Astrocyte (in vitro differentiated cells and primary cell): ENCODE measurements at regions not wholly inside any gene's neighbourhood (a gene's known extent, or its start where the extent isn't known, plus 50 kb on each side); places are given as distances from the start of the nearest gene placed in this dataset.

Source experiments
- CTCF ChIP-seq: IDR thresholded peaks from 2 replicates; pipeline ENCODE4 v1.5.1; 2011; ENCODE audit warnings: low read depth, mild to moderate bottlenecking, inconsistent platforms, low read length, moderate library complexity; ENCODE audit not compliant: insufficient read depth
- EZH2 ChIP-seq: IDR thresholded peaks from 2 replicates; pipeline ENCODE4 v1.6.1; 2012; ENCODE audit warnings: mild to moderate bottlenecking, low read length, inconsistent platforms; ENCODE audit not compliant: insufficient read depth

DNA sequence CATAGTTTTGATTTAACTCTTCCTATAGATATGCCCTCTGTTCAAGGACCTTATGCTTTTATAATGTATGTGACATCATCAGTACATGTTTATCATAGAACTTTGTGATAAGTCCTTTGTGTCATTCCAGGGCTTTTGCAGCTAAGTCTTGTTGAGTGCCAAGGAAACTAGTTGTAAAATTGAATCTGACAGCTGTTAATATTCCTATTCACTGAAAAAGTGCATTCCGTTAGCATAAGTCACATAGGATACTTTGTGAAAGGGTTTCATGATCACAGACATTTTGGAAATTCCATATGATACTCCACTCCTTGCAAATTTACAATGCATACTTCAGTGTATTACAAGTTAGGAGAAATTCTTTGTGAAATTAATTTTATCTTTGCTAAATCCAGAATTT, 503.4 kb downstream of the CCDC85A start:
- no peak for TF ChIP-seq CTCF
- no peak for TF ChIP-seq EZH2
